Lower leg skin (tissue), 4 donors: ENCODE measurements at regions not wholly inside any gene's neighbourhood (a gene's known extent, or its start where the extent isn't known, plus 50 kb on each side); places are given as distances from the start of the nearest gene placed in this dataset.

Experiments used
- DNase-seq, 2 donors: peaks; one replicate each; pipeline ENCODE4 v3.0.0-alpha.2; 2019; ENCODE audit warnings: low spot score in 2 of 2
- H3K4me3 ChIP-seq: fragments of 200-600 bp; sonication (generic); 2 replicates; pipeline ENCODE4 v1.5.1; 2017; ENCODE audit warnings: mild to moderate bottlenecking, low read depth; ENCODE audit not compliant: poor library complexity, severe bottlenecking
- POLR2A ChIP-seq, 2 donors: fragments of 450-650 bp; IDR thresholded peaks; one replicate each; pipeline ENCODE4 v1.6.1; 2016 to 2017; ENCODE audit warnings: antibody characterized with exemption in 2 of 2, mild to moderate bottlenecking in 1 of 2, moderate library complexity in 1 of 2
- WGBS, 2 donors: methylation state at CpG; one replicate each; pipeline ENCODE4 v1.1.5; 2018; 5-methylcytosine and 5-hydroxymethylcytosine counted together
- intact Hi-C: fragments of 100-400 bp; cut with DNase I; formaldehyde crosslinking; loops from one replicate; pipeline ENCODE4 v1.15.0; 2023; ENCODE audit warnings: low total_unique reads
- TF ChIP-seq, protein P1 (sequence below), 3 donors: fragments of 450-650 bp; IDR thresholded peaks; one replicate each; pipeline ENCODE4 v1.5.1; 2016; ENCODE audit warnings: antibody characterized with exemption in 3 of 3, mild to moderate bottlenecking in 3 of 3, moderate library complexity in 2 of 3

- WGBS, 2 donors, result 86 to 87% methylated on average over 3 of the region's 3 CpGs
- TF ChIP-seq POLR2A (IDR thresholded peaks at IDR 0.05), result no peak
- TF ChIP-seq, protein P1, sequence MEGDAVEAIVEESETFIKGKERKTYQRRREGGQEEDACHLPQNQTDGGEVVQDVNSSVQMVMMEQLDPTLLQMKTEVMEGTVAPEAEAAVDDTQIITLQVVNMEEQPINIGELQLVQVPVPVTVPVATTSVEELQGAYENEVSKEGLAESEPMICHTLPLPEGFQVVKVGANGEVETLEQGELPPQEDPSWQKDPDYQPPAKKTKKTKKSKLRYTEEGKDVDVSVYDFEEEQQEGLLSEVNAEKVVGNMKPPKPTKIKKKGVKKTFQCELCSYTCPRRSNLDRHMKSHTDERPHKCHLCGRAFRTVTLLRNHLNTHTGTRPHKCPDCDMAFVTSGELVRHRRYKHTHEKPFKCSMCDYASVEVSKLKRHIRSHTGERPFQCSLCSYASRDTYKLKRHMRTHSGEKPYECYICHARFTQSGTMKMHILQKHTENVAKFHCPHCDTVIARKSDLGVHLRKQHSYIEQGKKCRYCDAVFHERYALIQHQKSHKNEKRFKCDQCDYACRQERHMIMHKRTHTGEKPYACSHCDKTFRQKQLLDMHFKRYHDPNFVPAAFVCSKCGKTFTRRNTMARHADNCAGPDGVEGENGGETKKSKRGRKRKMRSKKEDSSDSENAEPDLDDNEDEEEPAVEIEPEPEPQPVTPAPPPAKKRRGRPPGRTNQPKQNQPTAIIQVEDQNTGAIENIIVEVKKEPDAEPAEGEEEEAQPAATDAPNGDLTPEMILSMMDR (IDR thresholded peaks at IDR 0.05), result no peak
- intact Hi-C loops, result no loop called here
- H3K4me3 ChIP-seq, result no peak overlapping the region
- no peak for DNase-seq
Observed at GRCh38 chr11:81222491-81222890, 1511.2 kb downstream of the FAM181B start.

DNA sequence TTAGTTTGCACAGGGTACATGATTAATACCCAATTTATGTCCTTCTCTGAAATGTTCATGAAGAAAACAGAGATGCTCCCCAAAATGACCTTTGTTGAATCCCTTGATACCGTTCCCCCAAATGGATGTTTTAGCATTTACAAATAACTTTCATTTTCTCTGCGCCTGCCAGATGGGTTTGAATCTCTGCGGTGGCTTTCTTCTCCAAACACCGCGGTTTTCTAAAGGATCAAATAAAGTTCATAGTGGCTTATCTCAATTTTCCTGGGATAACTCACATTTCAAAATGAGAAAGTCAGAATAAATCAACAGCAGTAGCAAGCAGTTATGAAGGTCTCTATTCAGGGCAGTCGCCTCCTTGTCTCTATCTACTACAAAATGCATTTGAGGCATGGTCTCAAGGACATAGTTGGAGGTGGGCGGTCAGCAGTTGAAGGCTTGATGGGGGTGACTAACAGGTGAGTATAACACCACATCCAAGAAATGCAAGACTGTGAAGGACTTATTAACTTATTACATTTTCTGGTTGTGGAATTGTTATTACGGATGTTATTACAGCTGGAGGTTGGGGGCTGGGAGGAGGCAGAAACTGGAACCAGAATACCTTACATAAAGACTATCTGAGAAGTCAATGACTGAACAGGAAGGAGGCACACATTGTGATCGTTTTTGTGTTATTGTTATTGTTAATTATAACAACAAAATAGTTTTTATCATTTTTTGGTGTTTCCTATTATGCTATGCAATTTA lies 1513.3 kb downstream of the FAM181B start:
- 85% methylated on average over 9 of the region's 9 CpGs for WGBS, 2 donors
- no peak for DNase-seq
- H3K4me3 ChIP-seq, result no peak overlapping the region

GRCh38 chr11:81219661-81220060 lies 1514.0 kb downstream of the FAM181B start:
- WGBS, 2 donors, result 74 to 78% methylated on average over 1 of the region's 1 CpG
- DNase-seq, result no peak
- intact Hi-C loops, result no loop called here
- TF ChIP-seq, protein P1 (IDR thresholded peaks at IDR 0.05), result no peak
- no peak for TF ChIP-seq POLR2A (IDR thresholded peaks at IDR 0.05)
- no peak overlapping the region for H3K4me3 ChIP-seq

More for the DNA sequence above, 1513.3 kb downstream of the FAM181B start:
- intact Hi-C loops, result no loop called here
- TF ChIP-seq, protein P1 (IDR thresholded peaks at IDR 0.05), result no peak
- TF ChIP-seq POLR2A (IDR thresholded peaks at IDR 0.05), result no peak

DNA sequence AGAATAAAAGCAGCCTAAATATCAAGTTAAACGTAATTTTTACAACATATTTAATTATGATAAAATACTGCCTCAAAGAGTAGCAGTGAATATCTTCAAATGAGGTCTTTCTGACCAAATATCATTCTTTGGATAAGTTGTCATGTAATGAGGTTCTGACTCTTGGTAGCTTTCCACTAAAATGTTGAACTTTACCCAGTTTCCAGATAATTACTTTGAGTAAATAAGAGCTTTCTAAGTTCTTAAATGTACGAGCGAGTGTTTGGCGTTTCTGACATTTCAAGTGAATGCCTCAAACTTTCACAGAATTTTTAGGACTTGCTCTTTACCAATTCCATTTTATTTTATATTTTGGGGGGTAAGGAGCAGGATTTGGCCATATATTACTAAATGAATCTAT lies 1515.2 kb downstream of the FAM181B start:
- intact Hi-C loops, result no loop called here
- DNase-seq, result no peak
- 71 to 87% methylated on average over 4 of the region's 4 CpGs for WGBS, 2 donors
- TF ChIP-seq POLR2A (IDR thresholded peaks at IDR 0.05), result no peak
- TF ChIP-seq, protein P1 (IDR thresholded peaks at IDR 0.05), result no peak
- no peak overlapping the region for H3K4me3 ChIP-seq

- WGBS, 2 donors, result 66 to 71% methylated on average over 4 of the region's 4 CpGs
- no peak overlapping the region for H3K4me3 ChIP-seq
- TF ChIP-seq, protein P1 (IDR thresholded peaks at IDR 0.05), result no peak
- TF ChIP-seq POLR2A (IDR thresholded peaks at IDR 0.05), result no peak
- intact Hi-C loops, result no loop called here
- no peak for DNase-seq
Observed at GRCh38 chr11:81211050-81211449, 1522.6 kb downstream of the FAM181B start.
